Ecto neural progenitor cell (in vitro differentiated cells): ENCODE measurements at regions not wholly inside any gene's neighbourhood (a gene's known extent, or its start where the extent isn't known, plus 50 kb on each side); places are given as distances from the start of the nearest gene placed in this dataset.

Source experiments
- DNase-seq: peaks from one replicate; pipeline ENCODE4 v3.0.0-alpha.2; 2018; ENCODE audit warnings: low spot score

- no peak for DNase-seq
Measured at GRCh38 chr6:167442796-167443680, 118.2 kb downstream of the TTLL2 start.

GRCh38 chr6:167444602-167445346, 119.9 kb downstream of the TTLL2 start:
- DNase-seq = no peak

- no peak for DNase-seq
Measured at GRCh38 chr6:167445568-167445967, 120.7 kb downstream of the TTLL2 start.

- no peak for DNase-seq
Measured at GRCh38 chr6:167446046-167446445, 121.2 kb downstream of the TTLL2 start.

- no peak for DNase-seq
Measured at GRCh38 chr6:167446971-167447370, 122.1 kb downstream of the TTLL2 start.

- DNase-seq = no peak
Measured at GRCh38 chr6:167448378-167448777, 123.5 kb downstream of the TTLL2 start.

- DNase-seq = no peak
Measured at GRCh38 chr6:167449094-167449861, 124.4 kb downstream of the TTLL2 start.

- no peak for DNase-seq
Measured at GRCh38 chr6:167450626-167451025, 125.7 kb downstream of the TTLL2 start.

GRCh38 chr6:167452338-167453081, 127.6 kb downstream of the TTLL2 start:
- no peak for DNase-seq

- DNase-seq = no peak
Measured at GRCh38 chr6:167453082-167453446, 128.2 kb downstream of the TTLL2 start.

GRCh38 chr6:167454003-167454402, 129.1 kb downstream of the TTLL2 start:
- DNase-seq = no peak

GRCh38 chr6:167455371-167455770, 130.5 kb downstream of the TTLL2 start:
- no peak for DNase-seq

- no peak for DNase-seq
Measured at GRCh38 chr6:167462514-167463312, 137.8 kb downstream of the TTLL2 start.

- DNase-seq = no peak
Measured at GRCh38 chr6:167464177-167464576, 139.3 kb downstream of the TTLL2 start.

GRCh38 chr6:167465482-167465881, 140.6 kb downstream of the TTLL2 start:
- DNase-seq = no peak

- DNase-seq = no peak
Measured at GRCh38 chr6:167467282-167467681, 142.4 kb downstream of the TTLL2 start.

- no peak for DNase-seq
Measured at GRCh38 chr6:167467793-167468431, 143.0 kb downstream of the TTLL2 start.

GRCh38 chr6:167469101-167469500, 144.2 kb downstream of the TTLL2 start:
- DNase-seq = no peak

GRCh38 chr6:167469672-167470071, 144.8 kb downstream of the TTLL2 start:
- no peak for DNase-seq

GRCh38 chr6:167470101-167470835, 145.4 kb downstream of the TTLL2 start:
- no peak for DNase-seq
